DMS153 treated with DMSO at 0.1 percent for 48 hours (cell line): ENCODE measurements at regions not wholly inside any gene's neighbourhood (a gene's known extent, or its start where the extent isn't known, plus 50 kb on each side); places are given as distances from the start of the nearest gene placed in this dataset.
"Not testable (repeated sequence)": the region's sequence is repeated elsewhere in the genome, so short reads cannot be mapped to it uniquely, and the experiment has no call there.

ENCODE experiments used
- DNase-seq: peaks from one replicate; lab custom pipeline; 2025; ENCODE audit not compliant: unreplicated experiment; lab: John Stamatoyannopoulos, UW

DNA sequence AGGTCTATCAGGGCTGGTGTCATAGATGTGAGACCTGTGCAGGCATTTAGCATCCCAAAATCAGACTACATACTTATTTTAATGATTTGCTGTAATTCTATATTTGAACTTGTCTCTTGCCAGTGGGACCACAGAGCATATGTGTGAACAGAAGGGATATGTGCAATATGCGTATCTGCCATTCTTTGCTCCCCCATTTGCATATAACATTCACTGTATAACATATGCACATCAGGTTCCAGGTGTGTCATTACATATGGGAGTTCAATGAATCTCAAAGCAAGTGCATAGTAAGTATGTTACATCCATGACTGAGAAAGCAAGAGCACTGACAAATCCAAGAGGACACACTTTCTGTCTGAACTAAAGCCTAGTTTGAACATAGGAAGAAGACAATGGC, 1115.1 kb upstream of the CNTN5 start:
- no peak for DNase-seq

DNA sequence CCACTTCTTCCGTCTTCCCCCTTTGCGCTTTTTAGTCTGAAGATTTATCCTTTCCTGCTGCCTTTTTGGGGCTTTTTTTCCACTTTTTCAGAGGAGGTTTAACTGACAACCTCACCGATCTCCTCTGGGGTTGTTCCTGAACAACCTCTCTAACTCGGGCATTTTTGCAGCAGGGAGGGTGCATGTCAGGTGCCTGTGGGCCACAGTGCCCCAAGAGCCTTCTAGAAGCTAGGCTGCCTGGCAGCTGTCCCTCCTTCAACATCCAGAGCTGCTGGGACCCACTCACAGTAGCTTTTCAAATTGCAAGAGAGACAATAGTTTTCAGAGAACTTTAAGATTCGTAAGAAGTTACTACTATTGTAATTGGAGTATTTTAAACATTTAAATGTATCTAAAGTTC, 1112.4 kb upstream of the CNTN5 start:
- no peak for DNase-seq

DNA sequence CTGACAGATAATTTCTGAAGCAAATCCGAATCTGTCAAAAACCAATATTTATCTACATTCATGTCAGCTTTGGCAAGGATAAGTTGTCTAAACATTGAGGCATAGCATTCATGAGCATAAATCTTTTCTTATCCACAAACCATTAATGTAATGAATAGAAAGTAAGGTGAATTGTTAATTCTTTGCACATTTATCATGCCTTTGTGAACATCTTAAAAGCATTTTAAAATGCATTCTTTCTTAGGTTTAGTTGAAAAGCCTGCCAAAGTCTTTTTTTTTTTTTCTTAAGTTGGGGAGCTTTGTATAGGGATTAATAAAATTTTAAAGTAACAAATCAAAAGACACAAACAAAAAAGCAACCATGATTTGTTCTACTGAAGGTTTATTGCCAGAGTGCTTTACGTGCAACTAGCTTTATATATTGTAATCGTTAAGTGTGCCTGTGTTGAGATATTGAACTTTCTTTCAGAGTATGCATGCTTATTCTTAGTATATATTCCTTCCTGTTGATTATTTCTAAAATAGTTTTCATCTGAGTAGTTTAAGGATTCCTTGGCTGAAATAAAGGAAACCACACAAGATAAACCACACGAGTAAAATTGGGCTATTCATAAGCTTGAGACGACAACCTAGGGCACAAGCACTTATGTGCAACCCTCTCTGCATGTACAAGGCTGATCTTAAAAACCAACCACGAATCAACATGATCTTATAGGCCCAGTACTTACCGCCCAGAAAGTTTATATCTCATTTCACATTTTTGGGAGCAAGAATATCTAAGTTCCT, 1110.9 kb upstream of the CNTN5 start:
- no peak for DNase-seq

DNA sequence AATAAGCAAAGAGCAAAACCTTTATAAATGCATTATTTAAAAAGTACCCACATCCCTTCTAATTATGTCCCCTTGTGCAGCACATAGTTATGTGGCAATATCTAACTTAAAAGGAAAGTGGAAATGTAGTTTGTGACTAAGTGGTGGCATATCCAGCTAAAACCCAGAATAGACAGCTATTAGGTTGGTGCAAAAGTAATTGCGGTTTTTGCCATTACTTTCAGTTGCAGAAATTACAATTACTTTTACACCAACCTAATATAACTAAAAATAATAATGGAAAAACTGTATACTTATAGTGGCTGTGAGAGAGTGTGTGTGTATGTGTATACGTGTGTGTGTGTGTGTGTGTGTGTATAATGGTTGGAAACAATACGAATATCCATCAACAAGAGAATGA, 1108.1 kb upstream of the CNTN5 start:
- no peak for DNase-seq

DNA sequence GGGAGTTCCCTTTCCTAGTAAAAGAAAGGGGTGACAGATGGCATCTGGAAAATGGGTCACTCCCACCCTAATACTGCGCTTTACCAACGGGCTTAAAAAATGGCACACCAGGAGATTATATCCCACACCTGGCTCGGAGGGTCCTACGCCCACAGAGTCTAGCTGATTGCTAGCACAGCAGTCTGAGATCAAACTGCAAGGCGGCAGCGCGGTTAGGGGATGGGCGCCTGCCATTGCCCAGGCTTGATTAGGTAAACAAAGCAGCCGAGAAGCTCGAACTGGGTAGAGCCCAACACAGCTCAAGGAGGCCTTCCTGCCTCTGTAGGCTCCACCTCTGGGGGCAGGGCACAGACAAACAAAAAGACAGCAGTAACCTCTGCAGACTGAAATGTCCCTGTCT, 1097.8 kb upstream of the CNTN5 start:
- not testable (repeated sequence) for DNase-seq

DNA sequence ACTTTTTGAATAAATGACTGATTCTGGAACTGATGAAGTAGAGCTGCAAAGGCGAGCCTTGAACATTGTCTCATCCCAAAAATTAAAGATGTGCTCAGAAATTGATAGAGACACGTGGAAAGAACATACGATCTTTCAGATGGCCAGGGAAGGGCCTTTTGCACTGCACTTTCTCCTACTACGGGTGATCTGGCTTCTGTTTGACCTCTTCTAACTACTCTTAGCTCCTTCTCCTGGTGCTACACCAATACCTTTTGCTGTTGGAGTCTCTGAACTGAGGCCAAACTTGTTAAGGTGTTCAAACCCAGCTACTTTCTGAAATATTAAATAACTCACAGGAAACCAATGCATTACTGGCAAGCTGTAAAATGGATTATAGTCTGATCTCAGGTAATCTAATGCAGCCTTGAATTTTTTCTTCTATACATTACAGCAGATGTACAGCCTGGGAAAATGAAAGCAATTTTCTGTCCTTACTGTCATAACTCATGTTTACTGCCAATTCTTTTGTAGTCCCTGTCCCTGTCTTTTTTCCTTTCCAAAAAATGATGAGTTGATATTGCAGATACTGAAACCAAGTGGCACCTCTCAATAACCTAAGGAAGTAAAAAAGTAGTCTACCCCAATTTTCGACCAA, 1086.1 kb upstream of the CNTN5 start:
- no peak for DNase-seq

DNA sequence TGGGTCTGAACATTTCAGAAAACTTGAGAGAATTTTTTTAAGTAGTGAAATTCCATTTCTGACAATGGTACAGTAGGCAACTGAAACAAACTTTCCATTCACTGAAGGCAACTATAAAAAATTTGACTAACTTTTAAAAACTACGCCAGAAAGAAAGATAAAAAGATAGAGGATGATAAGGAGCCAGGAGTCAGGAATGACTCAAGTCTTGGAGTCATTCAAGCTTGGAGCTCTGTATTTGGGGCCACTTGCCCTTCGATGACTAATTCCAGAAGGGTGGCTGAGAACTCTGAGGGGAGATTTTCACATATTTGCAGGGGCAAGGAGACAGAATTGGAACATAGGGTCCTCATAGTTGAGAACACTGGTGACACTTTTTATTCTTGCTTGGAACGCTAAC, 1083.2 kb upstream of the CNTN5 start:
- no peak for DNase-seq

DNA sequence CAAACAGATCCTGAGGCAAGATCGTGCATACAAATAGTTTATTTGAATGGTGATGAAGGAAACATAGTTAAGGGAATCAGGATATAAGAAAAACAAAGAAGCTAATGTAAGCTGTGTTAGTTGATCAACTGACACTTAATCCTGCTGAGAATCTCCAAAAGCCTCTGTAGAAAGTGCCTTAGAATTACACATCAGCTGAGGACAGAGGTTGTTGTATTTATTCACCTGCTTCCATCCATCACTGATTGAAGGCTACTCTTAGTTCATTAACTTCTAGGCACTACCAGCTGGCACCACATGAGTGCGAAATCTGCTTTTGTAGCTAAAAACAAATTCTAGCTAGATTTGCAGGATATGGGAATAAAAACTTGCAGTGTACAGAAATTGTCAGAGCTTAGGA, 1082.0 kb upstream of the CNTN5 start:
- DNase-seq, result no peak

DNA sequence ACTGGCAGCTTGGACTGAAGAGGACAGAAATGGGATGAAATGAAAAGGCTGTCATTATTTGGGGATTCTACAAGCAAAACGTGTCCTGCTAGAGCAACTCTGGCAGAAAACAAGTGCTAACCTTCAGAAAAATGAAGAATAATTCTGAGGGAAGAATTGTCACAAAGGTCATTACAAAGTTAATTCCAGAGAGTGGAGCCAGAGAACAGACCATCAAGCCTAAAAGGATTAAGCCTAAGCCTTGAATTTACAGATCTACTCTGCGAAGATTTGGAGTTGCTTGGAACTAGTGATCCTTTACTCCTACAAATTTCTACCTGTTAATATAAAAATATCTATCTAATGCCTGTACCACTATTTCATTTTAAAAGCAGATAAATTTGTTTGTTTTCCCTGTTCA, 1077.3 kb upstream of the CNTN5 start:
- no peak for DNase-seq

DNA sequence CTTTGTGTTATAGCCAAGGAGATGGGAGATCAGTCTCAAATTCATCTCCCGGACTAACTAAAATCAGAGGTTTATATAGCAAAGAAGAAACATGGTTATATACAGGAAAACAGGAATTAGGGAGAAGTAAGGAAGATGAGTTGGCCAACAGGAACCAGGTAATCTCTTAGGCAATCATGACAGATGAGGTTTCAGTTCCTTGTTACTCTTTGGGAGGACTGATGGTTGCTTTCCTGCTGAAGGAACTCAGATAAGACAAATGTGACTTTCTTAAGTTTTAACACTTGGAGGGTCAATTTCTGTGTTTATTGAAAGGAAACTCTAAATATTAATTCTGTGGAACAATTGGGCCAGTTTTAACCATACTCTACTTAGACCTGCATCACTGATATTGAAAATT, 1072.0 kb upstream of the CNTN5 start:
- DNase-seq, result no peak

DNA sequence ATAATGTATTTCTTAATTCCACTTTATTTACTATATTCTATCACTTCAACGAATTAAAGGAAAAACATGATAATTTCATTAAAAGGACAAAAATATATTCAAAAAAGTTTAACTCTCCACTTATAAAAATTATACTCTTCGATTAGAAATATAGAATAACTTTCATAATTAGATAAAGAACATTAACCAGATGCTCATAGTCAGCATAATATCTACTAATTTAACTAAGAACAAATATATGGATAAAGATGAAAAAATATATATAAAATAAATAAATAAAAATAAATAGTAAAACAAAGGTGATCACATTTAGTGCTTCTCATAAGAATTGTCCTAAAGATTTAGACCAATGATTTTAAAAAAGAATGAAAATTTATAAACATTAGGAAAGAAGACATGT, 1065.2 kb upstream of the CNTN5 start:
- no peak for DNase-seq

DNA sequence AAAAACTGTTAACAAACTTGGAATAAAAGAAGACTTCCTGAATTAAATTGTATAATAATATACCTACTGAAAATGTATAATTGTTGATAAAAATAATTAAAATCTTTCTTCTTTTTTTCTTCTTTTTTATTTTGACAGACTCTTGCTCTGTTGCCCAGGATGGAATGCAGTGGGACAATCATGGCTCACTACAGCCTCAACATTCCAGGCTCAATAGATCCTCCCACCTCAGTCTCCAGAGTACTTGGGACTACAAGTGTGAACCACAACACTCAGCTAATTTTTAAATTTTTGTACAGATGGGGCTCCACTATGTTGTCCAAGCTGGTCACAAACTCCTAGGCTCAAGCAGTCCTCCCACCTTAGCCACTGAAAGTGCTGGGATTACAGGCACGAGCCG, 1063.8 kb upstream of the CNTN5 start:
- no peak for DNase-seq

DNA sequence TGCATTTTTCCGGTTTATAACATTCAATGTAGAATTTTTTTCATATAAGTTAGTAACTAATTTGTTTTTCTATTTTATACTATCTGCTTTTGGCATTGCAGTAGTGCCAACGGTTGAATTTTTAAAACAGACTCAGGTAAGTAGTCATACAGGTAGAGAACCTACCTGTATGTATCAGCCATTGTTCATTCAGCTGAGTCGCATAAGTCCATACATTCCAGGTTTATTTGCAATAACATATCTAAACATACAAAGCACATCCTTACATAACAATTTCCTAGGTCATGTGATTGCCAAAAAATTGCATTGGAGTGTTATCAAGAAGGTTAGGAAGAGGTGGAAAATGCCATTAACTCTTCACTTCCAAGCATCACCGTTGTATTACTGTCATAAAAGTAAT, 1059.3 kb upstream of the CNTN5 start:
- DNase-seq, result no peak

DNA sequence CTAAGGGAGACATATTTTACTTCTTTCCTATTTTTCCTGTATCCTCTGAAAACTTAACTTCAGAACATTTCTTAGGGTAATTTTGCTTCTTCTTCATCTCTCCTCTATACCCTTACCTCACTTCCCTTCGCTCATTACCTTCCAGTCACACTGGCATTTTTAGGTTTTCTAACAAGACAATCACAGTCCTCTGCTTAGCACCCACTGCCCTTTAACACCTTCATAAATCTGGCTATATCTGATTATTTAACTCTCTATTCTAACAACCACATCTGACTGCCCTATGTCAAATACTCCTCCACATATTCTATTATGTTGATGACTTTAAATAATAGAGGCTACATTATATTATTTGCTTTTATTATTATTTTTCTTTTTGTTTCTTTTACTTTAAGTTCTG, 1058.0 kb upstream of the CNTN5 start:
- no peak for DNase-seq

DNA sequence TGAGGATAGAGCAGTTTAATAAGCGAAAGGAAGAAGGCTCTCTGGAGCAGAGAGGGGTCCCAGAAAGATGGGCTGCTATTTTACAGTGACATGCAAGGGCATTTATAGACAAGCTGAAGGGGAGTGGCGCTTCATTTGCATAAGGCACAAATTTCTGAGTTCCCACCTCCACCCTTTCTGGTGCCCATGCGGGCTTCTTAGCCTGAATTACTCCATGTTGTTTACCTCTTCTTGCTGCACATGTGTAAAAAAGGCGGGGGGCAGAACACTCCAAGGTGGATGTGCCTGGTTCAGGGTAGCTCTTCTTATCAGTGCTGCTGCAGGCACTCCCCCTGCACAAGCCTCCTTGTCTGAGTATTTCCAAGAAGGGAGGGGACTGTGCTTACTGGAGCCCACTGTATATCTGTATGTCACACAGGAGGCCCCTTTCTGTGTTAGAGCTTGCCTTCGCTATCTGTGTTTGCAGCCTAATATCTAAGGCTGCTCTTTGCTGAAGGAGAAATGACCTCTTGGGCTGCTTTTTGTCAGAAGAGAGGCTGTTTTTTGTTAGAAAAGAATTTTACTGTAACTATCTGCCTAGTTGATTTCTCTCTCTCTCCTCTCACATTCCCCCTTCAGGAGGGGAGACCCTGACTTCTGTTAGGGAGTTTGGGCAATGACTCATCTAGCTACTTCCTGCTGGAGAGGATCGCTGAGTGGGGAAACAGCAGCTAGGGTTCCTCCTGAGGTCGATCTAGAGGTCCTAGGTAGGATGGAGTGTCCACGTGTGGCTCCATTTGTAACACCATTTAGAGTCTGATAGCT, 1057.0 kb upstream of the CNTN5 start:
- no peak for DNase-seq

DNA sequence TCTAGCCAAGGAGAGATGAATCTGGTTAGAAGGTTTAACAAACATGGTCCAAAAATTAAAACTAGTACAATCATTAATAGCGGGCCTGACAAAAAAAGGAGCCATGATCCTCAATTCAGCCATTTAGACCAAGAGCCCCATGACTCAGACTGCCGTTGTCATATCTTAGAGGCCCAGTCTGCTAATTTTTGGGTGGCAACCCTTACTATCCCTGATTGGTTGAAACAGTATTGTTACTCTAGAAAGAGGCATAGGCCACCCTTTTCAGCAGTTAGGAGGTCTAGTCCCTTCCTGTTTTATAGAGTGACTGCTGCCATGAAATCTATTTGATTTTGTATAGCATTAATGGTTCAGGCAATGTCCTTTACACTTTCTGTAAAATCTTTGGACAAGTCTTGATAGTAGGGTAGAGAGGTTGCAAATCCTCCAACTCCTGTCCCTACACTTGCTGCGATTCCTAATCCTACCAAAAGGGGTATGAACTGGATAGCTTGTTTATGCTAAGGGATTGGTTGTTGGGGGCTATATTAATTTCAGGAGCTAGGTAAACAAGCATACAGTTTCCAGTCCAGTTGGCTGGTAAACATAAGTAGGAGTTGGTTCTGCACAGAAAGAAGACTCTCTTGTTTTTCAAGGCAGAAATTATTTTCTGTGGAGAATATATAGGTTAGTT, 1056.3 kb upstream of the CNTN5 start:
- no peak for DNase-seq

DNA sequence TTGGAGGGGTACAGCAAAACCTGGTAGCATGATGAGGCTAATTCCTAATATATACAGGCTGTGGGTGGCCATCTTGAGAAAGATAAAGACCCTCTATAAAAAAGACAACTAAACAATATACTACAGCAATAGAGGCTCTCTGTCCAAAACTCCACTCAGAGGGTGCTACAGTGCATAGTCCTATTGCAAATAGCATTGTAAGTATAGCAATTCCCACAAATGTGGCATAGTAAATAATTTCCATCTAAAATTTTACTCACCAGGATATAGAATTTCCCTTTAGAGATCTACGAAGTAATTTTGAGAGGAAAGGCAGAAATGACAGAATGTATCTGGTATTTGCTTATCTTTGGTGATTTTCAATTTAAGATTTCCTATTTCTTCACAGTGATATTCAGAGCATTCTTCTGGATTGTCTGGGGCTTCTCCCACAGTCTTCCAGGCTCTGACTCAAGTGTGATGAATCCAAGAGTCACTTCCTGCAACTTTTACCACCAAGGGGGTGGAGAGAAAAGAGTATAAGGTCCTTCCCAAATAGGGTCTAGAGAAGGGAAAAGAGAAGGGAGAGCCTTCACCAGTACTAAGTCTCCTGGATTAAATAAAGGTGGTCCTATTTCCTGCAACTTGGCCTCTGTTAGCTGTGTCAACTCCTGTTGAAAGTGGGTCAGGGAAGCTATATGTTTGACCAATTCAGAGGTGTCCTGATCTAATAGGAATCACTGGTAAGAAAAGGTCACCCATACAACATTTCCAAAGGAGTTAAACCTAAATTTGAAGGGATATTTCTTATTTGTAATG, 1054.7 kb upstream of the CNTN5 start:
- DNase-seq, result no peak

DNA sequence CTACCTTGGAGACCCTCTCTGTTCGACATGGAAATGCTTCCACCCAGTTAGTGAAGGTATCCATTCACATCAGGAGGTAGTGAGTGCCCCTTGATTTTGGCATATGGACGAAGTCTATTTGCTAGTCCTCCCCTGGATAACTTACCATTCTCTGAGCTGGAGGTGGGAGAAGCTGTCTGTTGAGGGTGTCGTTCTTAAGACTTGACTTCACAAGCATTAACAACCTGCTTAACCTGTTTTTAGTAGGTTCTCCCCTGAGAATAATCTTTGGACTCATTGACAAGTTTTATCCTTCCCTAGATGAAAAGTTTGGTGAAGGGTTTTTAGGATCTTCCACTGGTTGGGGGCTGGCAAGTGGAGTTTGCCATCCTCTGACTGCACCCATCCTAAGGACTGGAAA, 1053.8 kb upstream of the CNTN5 start:
- DNase-seq, result no peak

DNA sequence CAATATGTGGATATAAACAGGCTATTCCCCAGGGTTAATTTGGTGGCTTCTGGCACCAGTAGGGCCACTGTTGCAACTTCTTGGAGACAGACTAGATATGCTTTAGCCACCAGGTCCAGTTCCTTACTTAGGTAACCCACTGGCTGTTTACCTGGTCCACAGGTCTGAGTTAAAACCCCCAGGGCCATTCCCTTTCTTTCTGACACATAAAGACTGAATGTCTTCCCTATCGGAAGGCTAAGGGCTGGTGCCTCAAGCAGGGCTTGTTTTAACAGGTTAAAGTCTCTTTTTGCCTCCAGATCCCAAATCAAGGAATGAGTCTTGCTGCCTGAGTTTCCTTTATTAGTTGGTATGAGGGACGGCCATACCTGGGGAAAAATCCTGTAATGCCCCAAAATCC, 1052.7 kb upstream of the CNTN5 start:
- no peak for DNase-seq

DNA sequence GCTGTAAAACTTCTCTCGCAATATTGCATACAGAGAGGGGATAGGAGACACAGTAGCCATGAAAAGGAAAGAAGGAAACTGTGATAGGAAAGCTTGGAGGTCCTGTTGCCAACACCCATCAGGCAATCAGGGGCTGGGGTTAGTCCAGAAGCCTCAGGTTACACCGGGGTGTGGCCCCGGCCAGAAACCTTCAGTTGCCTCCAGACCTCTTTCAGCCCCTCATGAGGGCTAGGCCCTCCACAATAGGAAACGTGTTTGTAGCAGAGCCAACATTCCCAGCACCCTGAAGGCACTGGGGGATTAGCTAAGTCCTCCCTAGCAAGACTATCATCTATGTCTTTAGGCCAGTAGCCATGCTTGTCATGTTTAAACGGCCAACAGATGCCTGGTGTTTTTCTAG, 1048.0 kb upstream of the CNTN5 start:
- no peak for DNase-seq

DNA sequence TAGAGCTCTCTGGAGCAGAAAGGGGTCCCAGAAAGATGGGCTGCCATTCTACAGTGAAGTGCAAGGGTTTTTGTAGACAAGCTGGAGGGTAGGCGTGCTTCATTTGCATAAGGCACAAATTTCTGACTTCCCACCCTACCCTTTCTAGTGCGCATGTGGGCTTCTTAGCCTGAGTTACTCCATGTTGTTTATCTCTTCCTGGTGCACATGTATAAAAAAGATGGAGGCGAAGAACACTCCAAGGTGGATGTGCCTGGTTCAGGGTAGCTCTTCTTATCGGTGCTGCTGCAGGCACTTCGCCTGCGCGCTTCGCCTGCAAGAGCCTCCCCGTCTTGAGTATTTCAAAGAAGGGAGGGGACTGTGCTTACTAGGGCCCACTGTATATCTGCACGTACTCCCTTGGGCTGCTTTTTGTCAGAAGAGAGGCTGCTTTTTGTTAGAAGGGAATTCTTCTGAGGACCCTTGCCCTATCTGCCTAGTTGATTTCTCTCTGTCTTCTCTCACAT, 1047.3 kb upstream of the CNTN5 start:
- no peak for DNase-seq
